B cell (primary cell): ENCODE measurements at regions not wholly inside any gene's neighbourhood (a gene's known extent, or its start where the extent isn't known, plus 50 kb on each side); places are given as distances from the start of the nearest gene placed in this dataset.

Experiments
- ATAC-seq: fragments of 200-7000 bp; cut with Tn5 transposase; one replicate; pipeline ENCODE4 v1.10.0; 2021; ENCODE audit warnings: low read depth, mild to moderate bottlenecking, moderate number of reproducible peaks, moderate library complexity
- CTCF ChIA-PET: fragments of 350-600 bp; sonication (Branson Sonifier 250); formaldehyde crosslinking; loops from one replicate; lab custom pipeline; 2021; ENCODE audit warnings: antibody characterized with exemption, inconsistent platforms; lab: Charles Lee
- POLR2A ChIA-PET: fragments of 350-600 bp; sonication (Branson Sonifier 250); formaldehyde crosslinking; loops from one replicate; lab custom pipeline; 2021; ENCODE audit warnings: antibody characterized with exemption; lab: Charles Lee
- DNase-seq: peaks from one replicate; pipeline ENCODE4 v3.0.0; 2013
- H2AFZ ChIP-seq: 2 replicates; pipeline ENCODE4 v1.6.1; 2012; ENCODE audit warnings: mild to moderate bottlenecking, low read depth, low read length; ENCODE audit not compliant: insufficient read depth, poor library complexity, severe bottlenecking
- H3K27ac ChIP-seq, 2 donors: 1 replicate in 1 of 2; 2 replicates in 1 of 2; pipeline ENCODE4 v1.5.1; 2012 to 2013; ENCODE audit warnings: low read length in 2 of 2, mild to moderate bottlenecking in 2 of 2, moderate library complexity in 1 of 2
- H3K27me3 ChIP-seq, 4 experiments: fragments of 200-600 bp in 1 of 4; sonication (generic) in 1 of 4; replicated peaks in 1 of 4; 1 replicate in 2 of 4; 2 replicates in 2 of 4; pipeline versions ENCODE4 v1.6.1 to v1.7.0; 2013 to 2016; ENCODE audit warnings: low read length in 3 of 4, mild to moderate bottlenecking in 2 of 4, mixed read lengths in 1 of 4, moderate library complexity in 1 of 4; ENCODE audit not compliant: insufficient read depth in 4 of 4, control insufficient read depth in 3 of 4; ENCODE audit errors: control extremely low read depth in 1 of 4
- H3K36me3 ChIP-seq, 2 experiments: replicated peaks in 1 of 2; 1 replicate in 1 of 2; 2 replicates in 1 of 2; pipeline versions ENCODE4 v1.6.1 to v1.7.1; 2013; ENCODE audit warnings: low read length in 1 of 2; ENCODE audit not compliant: insufficient read depth in 2 of 2, control insufficient read depth in 1 of 2; ENCODE audit errors: control extremely low read depth in 1 of 2, extremely low read depth in 1 of 2
- H3K4me1 ChIP-seq, 2 donors: fragments of 200-600 bp in 1 of 2; sonication (generic) in 1 of 2; 1 replicate in 1 of 2; 2 replicates in 1 of 2; pipeline versions ENCODE4 v1.5.1 to v1.6.1; 2013 to 2017; ENCODE audit warnings: low read length in 2 of 2; ENCODE audit not compliant: control insufficient read depth in 2 of 2, insufficient read depth in 2 of 2
- H3K4me2 ChIP-seq: replicated peaks from 2 replicates; pipeline ENCODE3; 2012; ENCODE audit warnings: mild to moderate bottlenecking, low read depth, low read length; ENCODE audit not compliant: poor library complexity, severe bottlenecking
- H3K4me3 ChIP-seq, 5 experiments: fragments of 200-600 bp in 1 of 5; sonication (generic) in 1 of 5; 1 replicate in 3 of 5; 2 replicates in 2 of 5; pipeline versions ENCODE4 v1.5.1 to v1.7.0; 2011 to 2016; ENCODE audit warnings: low read length in 4 of 5, mild to moderate bottlenecking in 4 of 5, low read depth in 2 of 5, control low read depth in 1 of 5, moderate library complexity in 1 of 5; ENCODE audit not compliant: insufficient read depth in 1 of 5; ENCODE audit errors: control extremely low read depth in 1 of 5, extremely low read depth in 1 of 5
- H3K79me2 ChIP-seq: fragments of 200-600 bp; sonication (generic); one replicate; pipeline ENCODE4 v1.6.0; 2016; ENCODE audit warnings: low read length; ENCODE audit not compliant: control insufficient read depth, insufficient read depth
- H3K9ac ChIP-seq: fragments of 200-600 bp; sonication (generic); 2 replicates; pipeline ENCODE4 v1.6.1; 2017; ENCODE audit warnings: mild to moderate bottlenecking, low read length, moderate library complexity
- H3K9me3 ChIP-seq, 3 donors: one replicate each; pipeline versions ENCODE4 v1.6.1 to v1.7.1; 2013; ENCODE audit warnings: low read length in 2 of 3; ENCODE audit not compliant: control insufficient read depth in 2 of 3, insufficient read depth in 1 of 3; ENCODE audit errors: control extremely low read depth in 1 of 3
- H4K20me1 ChIP-seq: 2 replicates; pipeline ENCODE4 v1.6.0; 2012; ENCODE audit warnings: mild to moderate bottlenecking, low read length; ENCODE audit not compliant: insufficient read depth, control insufficient read depth, poor library complexity, severe bottlenecking
- H3K27ac Mint-ChIP-seq: one replicate; pipeline ENCODE4 v1.8.0; 2021; ENCODE audit warnings: mixed read lengths
- H3K27me3 Mint-ChIP-seq: one replicate; pipeline ENCODE4 v1.8.0; 2021; ENCODE audit warnings: mixed read lengths
- H3K4me1 Mint-ChIP-seq: one replicate; pipeline ENCODE4 v1.8.0; 2021; ENCODE audit warnings: mixed read lengths
- H3K4me3 Mint-ChIP-seq: one replicate; pipeline ENCODE4 v1.8.0; 2021; ENCODE audit warnings: mixed read lengths
- H3K9me3 Mint-ChIP-seq: one replicate; pipeline ENCODE4 v1.8.0; 2022; ENCODE audit warnings: mixed read lengths; ENCODE audit not compliant: insufficient read depth
- EZH2 ChIP-seq: IDR thresholded peaks from 2 replicates; pipeline ENCODE4 v1.6.1; 2012; ENCODE audit warnings: borderline replicate concordance, low read depth, mild to moderate bottlenecking, moderate library complexity, low read length; ENCODE audit not compliant: insufficient read depth, poor library complexity, severe bottlenecking
- WGBS: methylation state at CpG from one replicate; pipeline ENCODE4 v1.1.5; 2013; ENCODE audit warnings: missing lambda C conversion rate; ENCODE audit not compliant: insufficient coverage; 5-methylcytosine and 5-hydroxymethylcytosine counted together
- intact Hi-C: fragments of 100-400 bp; cut with micrococcal nuclease; formaldehyde crosslinking; loops from one replicate; pipeline ENCODE4 v1.10.0; 2022
- TF ChIP-seq, protein P1 (sequence below): fragments of 200-600 bp; IDR thresholded peaks from one replicate; pipeline ENCODE4 v1.8.0; 2022; ENCODE audit warnings: antibody characterized with exemption, mild to moderate bottlenecking

DNA sequence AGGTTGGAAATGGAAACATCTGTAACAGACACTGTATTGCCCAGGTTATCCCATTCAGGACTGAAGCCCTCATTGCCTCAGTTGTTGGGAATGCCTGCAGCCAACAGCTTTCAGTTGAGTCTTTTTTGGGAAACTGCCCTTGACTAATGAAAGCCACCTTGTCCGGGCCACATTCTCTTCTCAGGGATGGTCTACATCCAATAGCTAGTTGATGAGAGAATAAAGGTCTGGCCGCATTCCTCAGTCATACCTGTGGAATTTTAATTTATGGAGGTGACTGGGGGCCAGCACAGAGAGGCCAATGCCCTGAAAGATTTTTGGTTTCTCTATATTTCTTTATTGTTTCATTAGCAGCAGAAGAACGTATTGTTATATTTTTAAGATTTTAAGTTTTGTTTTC lies 147.6 kb upstream of the MSX1 start:
- H3K79me2 ChIP-seq, result no peaks in the 10 kb centered on the region
- TF ChIP-seq, protein P1, sequence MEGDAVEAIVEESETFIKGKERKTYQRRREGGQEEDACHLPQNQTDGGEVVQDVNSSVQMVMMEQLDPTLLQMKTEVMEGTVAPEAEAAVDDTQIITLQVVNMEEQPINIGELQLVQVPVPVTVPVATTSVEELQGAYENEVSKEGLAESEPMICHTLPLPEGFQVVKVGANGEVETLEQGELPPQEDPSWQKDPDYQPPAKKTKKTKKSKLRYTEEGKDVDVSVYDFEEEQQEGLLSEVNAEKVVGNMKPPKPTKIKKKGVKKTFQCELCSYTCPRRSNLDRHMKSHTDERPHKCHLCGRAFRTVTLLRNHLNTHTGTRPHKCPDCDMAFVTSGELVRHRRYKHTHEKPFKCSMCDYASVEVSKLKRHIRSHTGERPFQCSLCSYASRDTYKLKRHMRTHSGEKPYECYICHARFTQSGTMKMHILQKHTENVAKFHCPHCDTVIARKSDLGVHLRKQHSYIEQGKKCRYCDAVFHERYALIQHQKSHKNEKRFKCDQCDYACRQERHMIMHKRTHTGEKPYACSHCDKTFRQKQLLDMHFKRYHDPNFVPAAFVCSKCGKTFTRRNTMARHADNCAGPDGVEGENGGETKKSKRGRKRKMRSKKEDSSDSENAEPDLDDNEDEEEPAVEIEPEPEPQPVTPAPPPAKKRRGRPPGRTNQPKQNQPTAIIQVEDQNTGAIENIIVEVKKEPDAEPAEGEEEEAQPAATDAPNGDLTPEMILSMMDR, result no peak
- no peaks in the 10 kb centered on the region for H3K4me1 ChIP-seq
- no peaks in the 10 kb centered on the region for H3K4me1 Mint-ChIP-seq
- H3K36me3 ChIP-seq, result no peaks in the 10 kb centered on the region
- no peaks in the 10 kb centered on the region for H3K9me3 Mint-ChIP-seq
- H3K4me2 ChIP-seq, result no peak overlapping the region
- no peak overlapping the region for H3K4me3 ChIP-seq
- H3K27me3 Mint-ChIP-seq, result no peaks in the 10 kb centered on the region
- ChIA-PET POLR2A (no interaction called here), CTCF (no interaction called here)
- intact Hi-C loops, result no loop called here
- H3K4me3 Mint-ChIP-seq, result no peak overlapping the region
- ATAC-seq (no peak), DNase-seq (no peak)
- H3K27ac Mint-ChIP-seq, result no peak overlapping the region
- H3K9me3 ChIP-seq, result peaks cover 0 to 3% (median 0%) of the 10 kb centered on the region in 3 donors
- no peaks in the 10 kb centered on the region for H3K27me3 ChIP-seq
- no CpG with 5 or more reads among the region's 3 CpGs for WGBS
- no peak overlapping the region for H3K9ac ChIP-seq
- H3K27ac ChIP-seq, result no peak overlapping the region
- H4K20me1 ChIP-seq, result no peaks in the 10 kb centered on the region
- H2AFZ ChIP-seq, result no peak overlapping the region

DNA sequence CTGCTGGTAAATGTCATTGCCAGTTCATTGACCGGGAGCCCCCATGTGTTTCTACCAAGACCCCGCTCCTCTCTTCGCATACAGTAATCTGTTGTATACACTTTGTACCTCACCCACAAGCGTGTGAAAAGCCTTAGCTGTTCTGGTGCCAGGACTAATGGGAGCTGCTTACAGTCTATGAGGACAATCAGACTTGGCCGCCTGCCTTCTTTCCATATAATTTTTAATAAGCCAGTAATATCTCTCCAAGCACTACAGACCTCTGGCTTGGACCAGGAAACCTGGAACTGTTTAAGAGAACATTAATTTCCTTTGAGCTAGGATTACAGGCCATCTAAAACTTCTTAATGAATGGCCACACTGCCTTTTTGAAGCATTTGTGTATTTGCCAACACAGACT lies 149.7 kb upstream of the MSX1 start:
- no peaks in the 10 kb centered on the region for H3K27me3 ChIP-seq
- Mint-ChIP-seq H3K4me3 (no peak overlapping the region), H3K4me1 (no peaks in the 10 kb centered on the region), H3K27ac (no peak overlapping the region), H3K9me3 (no peaks in the 10 kb centered on the region), H3K27me3 (no peaks in the 10 kb centered on the region)
- 98% methylated on average over 4 of the region's 5 CpGs for WGBS
- TF ChIP-seq EZH2, result no peak
- TF ChIP-seq, protein P1, result no peak
- H3K36me3 ChIP-seq, result no peaks in the 10 kb centered on the region
- H2AFZ ChIP-seq, result no peak overlapping the region
- peaks cover 0 to 3% (median 0%) of the 10 kb centered on the region in 3 donors for H3K9me3 ChIP-seq
- H3K4me1 ChIP-seq, result no peaks in the 10 kb centered on the region
- ChIA-PET POLR2A (no interaction called here), CTCF (no interaction called here)
- H3K27ac ChIP-seq, result no peak overlapping the region
- no peak for DNase-seq
- H3K4me3 ChIP-seq, result no peak overlapping the region
- H3K4me2 ChIP-seq, result no peak overlapping the region
- no peaks in the 10 kb centered on the region for H3K79me2 ChIP-seq
- H4K20me1 ChIP-seq, result no peaks in the 10 kb centered on the region
- no peak overlapping the region for H3K9ac ChIP-seq
- no peak for ATAC-seq
- intact Hi-C loops, result no loop called here
